Trophoblast cell (in vitro differentiated cells and primary cell): ENCODE measurements at regions not wholly inside any gene's neighbourhood (a gene's known extent, or its start where the extent isn't known, plus 50 kb on each side); places are given as distances from the start of the nearest gene placed in this dataset.
A peak's percentile ranks its signal among the peaks of the same experiment; 100 is the strongest.

ENCODE experiments used
- DNase-seq, 2 donors: peaks; one replicate each; pipeline ENCODE4 v3.0.0-alpha.2; 2016
- H2AFZ ChIP-seq: 2 replicates; pipeline ENCODE4 v1.6.1; 2013; ENCODE audit warnings: low read length, moderate library complexity, mild to moderate bottlenecking; ENCODE audit not compliant: insufficient read depth, poor library complexity
- H2AK5ac ChIP-seq: 2 replicates; pipeline ENCODE4 v1.6.1; 2013; ENCODE audit warnings: mild to moderate bottlenecking, low read length
- H2BK120ac ChIP-seq: 2 replicates; pipeline ENCODE4 v1.6.1; 2013; ENCODE audit warnings: low read length, mild to moderate bottlenecking, moderate library complexity; ENCODE audit not compliant: insufficient read depth, poor library complexity
- H2BK12ac ChIP-seq: 2 replicates; pipeline ENCODE4 v1.6.1; 2013; ENCODE audit warnings: mild to moderate bottlenecking, low read length, moderate library complexity
- H2BK5ac ChIP-seq: 2 replicates; pipeline ENCODE4 v1.6.1; 2013; ENCODE audit warnings: low read length, low read depth, moderate library complexity, mild to moderate bottlenecking; ENCODE audit not compliant: poor library complexity
- H3K14ac ChIP-seq: 2 replicates; pipeline ENCODE4 v1.6.1; 2013; ENCODE audit warnings: mild to moderate bottlenecking, low read length
- H3K18ac ChIP-seq: 2 replicates; pipeline ENCODE4 v1.6.1; 2013; ENCODE audit warnings: mild to moderate bottlenecking, low read length
- H3K23ac ChIP-seq: 2 replicates; pipeline ENCODE4 v1.6.1; 2013; ENCODE audit warnings: low read length
- H3K27ac ChIP-seq: 2 replicates; pipeline ENCODE4 v1.5.1; 2013; ENCODE audit warnings: low read depth, mild to moderate bottlenecking, inconsistent platforms, low read length, moderate library complexity
- H3K27me3 ChIP-seq: 2 replicates; pipeline ENCODE4 v1.6.1; 2013; ENCODE audit warnings: inconsistent platforms, mild to moderate bottlenecking, low read length, moderate library complexity; ENCODE audit not compliant: insufficient read depth
- H3K36me3 ChIP-seq, 2 experiments: 1 replicate in 1 of 2; 2 replicates in 1 of 2; pipeline ENCODE4 v1.6.1; 2013; ENCODE audit warnings: low read length in 2 of 2, mild to moderate bottlenecking in 2 of 2, moderate library complexity in 1 of 2; ENCODE audit not compliant: insufficient read depth in 2 of 2, control insufficient read depth in 1 of 2
- H3K4ac ChIP-seq: 2 replicates; pipeline ENCODE4 v1.6.1; 2013; ENCODE audit warnings: low read depth, mild to moderate bottlenecking, low read length, moderate library complexity
- H3K4me1 ChIP-seq, 2 experiments: 1 replicate in 1 of 2; 2 replicates in 1 of 2; pipeline ENCODE4 v1.6.1; 2013; ENCODE audit warnings: low read length in 2 of 2, mild to moderate bottlenecking in 2 of 2, moderate library complexity in 1 of 2; ENCODE audit not compliant: insufficient read depth in 2 of 2, control insufficient read depth in 1 of 2
- H3K4me2 ChIP-seq: 2 replicates; pipeline ENCODE4 v1.6.1; 2013; ENCODE audit warnings: inconsistent platforms, mild to moderate bottlenecking, low read length, moderate library complexity
- H3K4me3 ChIP-seq: 2 replicates; pipeline ENCODE4 v1.5.1; 2013; ENCODE audit warnings: mild to moderate bottlenecking, low read depth, low read length, inconsistent platforms
- H3K79me1 ChIP-seq: one replicate; pipeline ENCODE4 v1.6.1; 2013; ENCODE audit warnings: low read length
- H3K79me2 ChIP-seq: 2 replicates; pipeline ENCODE4 v1.6.1; 2013; ENCODE audit warnings: low read length, mild to moderate bottlenecking; ENCODE audit not compliant: control insufficient read depth, insufficient read depth, poor library complexity
- H3K9ac ChIP-seq: 2 replicates; pipeline ENCODE4 v1.6.1; 2013; ENCODE audit warnings: mild to moderate bottlenecking, low read length
- H3K9me3 ChIP-seq: 2 replicates; pipeline ENCODE4 v1.6.1; 2013; ENCODE audit warnings: low read depth, mild to moderate bottlenecking, control low read depth, inconsistent platforms, low read length; ENCODE audit not compliant: insufficient read depth
- H4K12ac ChIP-seq: 2 replicates; pipeline ENCODE4 v1.6.1; 2013; ENCODE audit warnings: low read depth, mild to moderate bottlenecking, low read length, moderate library complexity
- H4K8ac ChIP-seq: 2 replicates; pipeline ENCODE4 v1.6.1; 2013; ENCODE audit warnings: low read depth, mild to moderate bottlenecking, low read length, moderate library complexity
- H4K91ac ChIP-seq: one replicate; pipeline ENCODE4 v1.6.1; 2013; ENCODE audit warnings: low read depth, mild to moderate bottlenecking, low read length, moderate library complexity
- WGBS: extraction: QIAGEN DNeasy Blood & Tissue Kit; methylation state at CpG from one replicate; pipeline ENCODE4 v1.1.7; 2013; ENCODE audit warnings: missing lambda C conversion rate; ENCODE audit not compliant: insufficient read length, insufficient coverage; ENCODE audit errors: extremely low coverage; 5-methylcytosine and 5-hydroxymethylcytosine counted together

DNA sequence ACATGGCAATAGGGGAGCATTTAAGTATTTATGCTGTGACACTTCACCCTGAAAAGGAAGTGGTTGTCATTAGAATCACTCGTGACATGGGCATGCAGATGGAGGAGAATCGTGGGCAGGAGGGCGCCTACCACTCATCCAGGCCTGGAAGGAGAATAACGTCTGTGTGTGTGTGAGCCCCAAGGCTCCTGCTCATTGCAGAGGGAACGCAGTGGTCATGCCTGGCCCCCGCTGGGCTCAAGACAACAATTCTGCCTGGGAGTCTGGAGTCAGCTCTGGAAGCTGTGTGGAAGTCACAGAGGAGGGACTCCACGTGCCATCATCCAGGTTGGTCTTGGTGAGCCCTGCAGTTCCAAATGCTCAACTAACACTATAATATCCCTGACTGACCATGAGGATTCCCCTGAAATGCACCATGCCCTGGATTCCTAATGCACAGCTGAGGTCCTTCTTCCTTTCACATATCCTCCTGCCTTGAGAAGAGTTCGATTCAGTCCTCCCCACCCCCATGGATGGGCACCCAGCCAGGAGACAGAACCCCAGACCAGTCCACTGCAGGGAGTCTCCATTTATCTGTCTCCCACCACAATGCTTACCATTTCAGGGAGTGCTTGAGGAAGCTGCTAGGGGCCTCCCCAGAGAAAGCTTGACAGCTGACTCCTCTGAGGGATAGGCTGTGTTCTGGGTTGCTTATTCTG, 446.9 kb upstream of the B3GAT1 start:
- Histone ChIP-seq H2BK120ac (no peak overlapping the region), H3K4ac (no peak overlapping the region)

DNA sequence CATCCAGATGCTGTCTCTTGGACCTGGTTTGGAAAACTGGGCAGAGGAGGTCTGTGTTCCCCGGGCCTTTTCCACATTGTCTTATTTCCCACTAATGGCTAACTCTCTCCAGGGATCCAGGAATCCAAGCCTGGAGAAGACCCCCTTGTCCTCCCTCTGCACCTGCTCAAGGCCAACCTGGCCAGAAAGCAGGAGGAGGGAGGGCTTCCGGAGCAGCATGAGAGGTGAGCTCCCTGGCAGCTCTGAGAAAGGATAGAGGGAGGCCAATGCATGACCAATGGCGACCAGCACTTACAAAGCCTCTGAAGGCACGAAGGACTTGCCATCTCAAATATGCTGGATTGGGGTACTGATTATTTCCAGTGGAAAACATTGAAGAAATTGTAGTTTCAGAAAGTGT, 445.0 kb upstream of the B3GAT1 start:
- H4K8ac ChIP-seq: no peak overlapping the region
- H2BK5ac ChIP-seq: no peak overlapping the region
- peaks cover 5 to 10% of the 10 kb centered on the region in 2 experiments for H3K4me1 ChIP-seq
- H3K9me3 ChIP-seq: no peaks in the 10 kb centered on the region
- H3K4me3 ChIP-seq: no peak overlapping the region
- no peak for DNase-seq
- H3K23ac ChIP-seq: no peak overlapping the region
- H3K27me3 ChIP-seq: no peaks in the 10 kb centered on the region
- H3K4ac ChIP-seq: no peak overlapping the region
- H4K91ac ChIP-seq: no peak overlapping the region
- H3K36me3 ChIP-seq: no peaks in the 10 kb centered on the region
- no peaks in the 10 kb centered on the region for H3K79me1 ChIP-seq
- H4K12ac ChIP-seq: no peak overlapping the region
- H3K79me2 ChIP-seq: no peaks in the 10 kb centered on the region
- H2AK5ac ChIP-seq: no peak overlapping the region
- no peak overlapping the region for H2BK120ac ChIP-seq
- no peak overlapping the region for H2AFZ ChIP-seq
- no peak overlapping the region for H3K9ac ChIP-seq
- H3K4me2 ChIP-seq: no peak overlapping the region
- no peak overlapping the region for H2BK12ac ChIP-seq
- H3K14ac ChIP-seq: no peak overlapping the region
- H3K18ac ChIP-seq: no peak overlapping the region
- no peak overlapping the region for H3K27ac ChIP-seq
- WGBS: no CpG with 5 or more reads among the region's 4 CpGs

More for the DNA sequence above, 446.9 kb upstream of the B3GAT1 start:
- Histone ChIP-seq H3K4me2 (no peak overlapping the region), H3K9me3 (no peaks in the 10 kb centered on the region), H3K79me1 (no peaks in the 10 kb centered on the region), H2BK5ac (no peak overlapping the region), H3K27ac (no peak overlapping the region), H3K9ac (no peak overlapping the region), H4K91ac (no peak overlapping the region), H2AK5ac (no peak overlapping the region), H3K18ac (no peak overlapping the region), H3K79me2 (no peaks in the 10 kb centered on the region), H4K12ac (no peak overlapping the region), H2AFZ (no peak overlapping the region), H3K4me1 (peaks cover 13 to 20% of the 10 kb centered on the region in 2 experiments), H3K4me3 (no peak overlapping the region), H3K36me3 (no peaks in the 10 kb centered on the region), H4K8ac (no peak overlapping the region), H2BK12ac (no peak overlapping the region), H3K27me3 (no peaks in the 10 kb centered on the region), H3K23ac (no peak overlapping the region), H3K14ac (no peak overlapping the region)
- WGBS: no CpG with 5 or more reads among the region's 8 CpGs
- DNase-seq: no peak

DNA sequence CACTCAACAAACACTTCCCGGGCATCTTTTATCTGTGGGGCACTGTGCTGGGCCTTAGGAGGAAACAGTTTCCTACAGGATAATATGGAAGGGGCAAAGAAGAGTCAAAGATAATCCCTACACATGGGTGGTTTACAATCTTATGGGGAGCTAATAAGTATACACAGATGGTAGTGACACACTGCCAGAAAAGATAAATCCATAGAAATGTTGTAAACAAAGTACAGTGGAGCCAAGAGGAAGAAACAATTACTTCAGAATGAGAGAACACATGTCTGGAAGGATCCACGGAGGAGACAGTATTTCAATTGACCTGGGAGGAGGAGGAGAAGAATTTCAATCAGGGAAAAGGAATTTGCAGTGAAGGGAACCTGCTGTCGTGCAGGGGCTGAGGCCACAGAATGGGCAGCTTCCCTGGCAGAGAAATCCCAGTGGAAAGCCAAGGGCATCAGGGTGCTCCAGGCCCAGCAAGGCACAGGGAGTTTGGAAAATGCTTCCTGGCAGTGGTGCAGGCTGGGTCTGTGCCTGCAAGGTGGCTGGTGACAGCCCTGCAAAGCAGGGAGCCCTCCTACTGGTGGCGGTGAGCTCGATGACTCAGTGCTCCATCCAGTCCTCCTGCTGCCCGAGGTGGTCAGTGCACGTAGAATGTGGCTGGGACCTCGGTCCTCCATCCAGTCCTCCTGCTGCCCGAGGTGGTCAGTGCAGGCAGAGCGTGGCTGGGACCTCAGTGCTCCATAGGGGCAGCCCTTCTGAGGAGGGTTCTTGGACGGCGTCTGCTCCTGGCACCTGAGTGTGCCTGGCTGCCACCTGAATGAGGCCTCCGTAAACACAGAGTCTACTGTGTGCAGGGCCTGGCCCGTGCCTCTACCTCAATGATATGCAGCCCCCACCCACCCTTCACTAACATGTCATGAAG, 444.3 kb upstream of the B3GAT1 start:
- Histone ChIP-seq H2BK12ac (no peak overlapping the region), H2AK5ac (no peak overlapping the region), H3K9ac (no peak overlapping the region), H3K14ac (no peak overlapping the region), H3K79me2 (no peaks in the 10 kb centered on the region), H2AFZ (no peak overlapping the region), H3K79me1 (no peaks in the 10 kb centered on the region), H2BK120ac (no peak overlapping the region), H4K8ac (no peak overlapping the region), H3K27ac (no peak overlapping the region), H3K18ac (no peak overlapping the region), H3K9me3 (no peaks in the 10 kb centered on the region), H2BK5ac (no peak overlapping the region), H4K91ac (no peak overlapping the region), H3K36me3 (no peaks in the 10 kb centered on the region), H3K23ac (no peak overlapping the region), H3K4me1 (peaks cover 5 to 10% of the 10 kb centered on the region in 2 experiments), H3K4ac (no peak overlapping the region), H4K12ac (no peak overlapping the region), H3K27me3 (no peaks in the 10 kb centered on the region), H3K4me2 (no peak overlapping the region), H3K4me3 (no peak overlapping the region)
- DNase-seq: no peak
- WGBS: no CpG with 5 or more reads among the region's 14 CpGs

DNA sequence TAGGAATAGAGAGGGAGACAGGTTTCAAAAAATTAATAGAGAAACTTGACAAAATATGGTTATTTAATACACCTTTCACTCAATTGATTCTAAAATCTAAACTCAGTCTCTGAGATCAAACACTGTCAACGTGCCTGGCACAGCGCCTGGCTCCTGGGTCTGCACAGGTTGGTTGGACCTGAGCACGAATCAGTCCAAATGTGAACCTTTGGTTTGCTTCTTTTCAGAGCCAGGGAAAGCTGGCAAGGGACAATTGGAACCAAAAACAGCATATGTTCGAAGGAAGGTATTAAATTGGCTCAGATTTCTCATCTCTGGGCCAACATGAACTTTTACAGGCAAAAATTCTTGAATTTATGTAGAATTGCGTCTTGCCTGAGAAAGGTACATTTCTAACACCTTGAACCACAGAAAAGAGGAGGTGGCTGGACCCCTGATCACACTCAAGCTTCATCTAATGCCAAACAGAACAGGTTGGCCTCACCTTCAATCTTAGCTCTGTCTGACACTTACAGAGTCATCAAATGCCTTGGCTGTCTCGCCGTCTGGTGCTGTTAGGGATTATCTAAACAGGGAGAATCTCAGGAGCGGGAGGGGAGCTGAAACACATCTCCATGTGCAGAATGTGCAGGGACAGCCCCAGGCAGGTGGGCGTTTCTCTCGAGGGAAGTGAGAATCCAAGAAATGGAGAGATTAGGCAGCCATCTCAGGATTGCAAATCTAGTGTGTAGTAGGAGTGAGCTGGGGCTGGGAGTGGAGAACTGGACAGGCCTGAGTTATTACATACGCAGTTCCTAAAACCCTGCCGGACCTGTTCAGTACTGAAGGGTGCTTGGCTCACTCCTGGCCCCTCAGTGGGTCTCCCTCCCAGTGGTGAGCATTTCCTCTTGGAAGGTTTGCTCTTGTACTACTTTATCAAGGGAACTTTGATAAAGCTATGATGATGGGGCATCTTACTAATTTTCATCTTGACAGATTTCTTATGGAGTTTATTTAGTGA, 442.2 kb upstream of the B3GAT1 start:
- no peak overlapping the region for H2BK5ac ChIP-seq
- no peaks in the 10 kb centered on the region for H3K79me2 ChIP-seq
- H4K8ac ChIP-seq: no peak overlapping the region
- no peak overlapping the region for H3K27ac ChIP-seq
- no peaks in the 10 kb centered on the region for H3K27me3 ChIP-seq
- H3K18ac ChIP-seq: no peak overlapping the region
- H2AK5ac ChIP-seq: no peak overlapping the region
- H4K91ac ChIP-seq: no peak overlapping the region
- H3K4ac ChIP-seq: no peak overlapping the region
- no peak overlapping the region for H4K12ac ChIP-seq
- no CpG with 5 or more reads among the region's 12 CpGs for WGBS
- H3K14ac ChIP-seq: no peak overlapping the region
- H2BK120ac ChIP-seq: no peak overlapping the region
- no peak overlapping the region for H3K9ac ChIP-seq
- no peak overlapping the region for H2BK12ac ChIP-seq
- no peaks in the 10 kb centered on the region for H3K36me3 ChIP-seq
- no peaks in the 10 kb centered on the region for H3K9me3 ChIP-seq
- H3K79me1 ChIP-seq: no peaks in the 10 kb centered on the region
- H2AFZ ChIP-seq: no peak overlapping the region
- no peak overlapping the region for H3K23ac ChIP-seq
- DNase-seq: peak; percentile 67 to 90
- no peak overlapping the region for H3K4me3 ChIP-seq
- peaks cover 5 to 10% of the 10 kb centered on the region in 2 experiments for H3K4me1 ChIP-seq
- no peak overlapping the region for H3K4me2 ChIP-seq
